AG04449 (cell line): ENCODE measurements at regions not wholly inside any gene's neighbourhood (a gene's known extent, or its start where the extent isn't known, plus 50 kb on each side); places are given as distances from the start of the nearest gene placed in this dataset.

Source experiments
- CTCF ChIA-PET: fragments of 350-600 bp; formaldehyde crosslinking; extraction: SDS; loops from one replicate; lab custom pipeline; 2021; ENCODE audit warnings: antibody characterized with exemption; lab: Yijun Ruan, JAX
- POLR2A ChIA-PET: fragments of 400-600, 350-600 bp; formaldehyde crosslinking; extraction: SDS; loops from one replicate; lab custom pipeline; 2020; ENCODE audit warnings: antibody characterized with exemption, inconsistent platforms; lab: Yijun Ruan, JAX
- DNase-seq: peaks from one replicate; pipeline ENCODE4 v3.0.0-alpha.2; 2010; ENCODE audit warnings: low read depth, low spot score
- H3K4me3 ChIP-seq: 2 replicates; pipeline ENCODE4 v1.5.1; 2011; ENCODE audit warnings: low read depth, mild to moderate bottlenecking, control low read depth, low read length
- TF ChIP-seq, protein P1 (sequence below): IDR thresholded peaks from one replicate; pipeline ENCODE4 v1.5.1; 2011; ENCODE audit warnings: mild to moderate bottlenecking, moderate library complexity, low read length, control low read depth, inconsistent platforms; ENCODE audit not compliant: insufficient read depth; ENCODE audit errors: missing control alignments

DNA sequence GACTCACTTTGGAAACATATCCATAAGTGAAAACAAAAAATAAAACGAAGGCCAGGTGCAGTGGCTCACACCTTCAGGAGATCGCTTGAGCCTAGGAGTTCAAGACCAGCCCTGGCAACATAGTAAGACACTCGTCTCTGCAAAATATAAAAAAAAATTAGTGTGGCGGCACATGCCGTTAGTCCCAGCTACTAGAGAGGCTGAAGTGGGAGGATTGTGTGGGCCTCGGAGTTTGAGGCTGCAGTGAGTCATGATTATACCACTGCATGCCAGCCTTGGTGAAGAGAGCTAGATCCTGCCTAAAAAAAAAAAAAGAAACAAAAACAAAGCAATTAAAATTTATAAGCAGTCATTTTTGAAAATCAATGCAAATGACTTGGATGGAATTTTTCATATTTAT lies 54.7 kb upstream of the NANOGP8 start:
- DNase-seq, result no peak
- no peak overlapping the region for H3K4me3 ChIP-seq
- TF ChIP-seq, protein P1, sequence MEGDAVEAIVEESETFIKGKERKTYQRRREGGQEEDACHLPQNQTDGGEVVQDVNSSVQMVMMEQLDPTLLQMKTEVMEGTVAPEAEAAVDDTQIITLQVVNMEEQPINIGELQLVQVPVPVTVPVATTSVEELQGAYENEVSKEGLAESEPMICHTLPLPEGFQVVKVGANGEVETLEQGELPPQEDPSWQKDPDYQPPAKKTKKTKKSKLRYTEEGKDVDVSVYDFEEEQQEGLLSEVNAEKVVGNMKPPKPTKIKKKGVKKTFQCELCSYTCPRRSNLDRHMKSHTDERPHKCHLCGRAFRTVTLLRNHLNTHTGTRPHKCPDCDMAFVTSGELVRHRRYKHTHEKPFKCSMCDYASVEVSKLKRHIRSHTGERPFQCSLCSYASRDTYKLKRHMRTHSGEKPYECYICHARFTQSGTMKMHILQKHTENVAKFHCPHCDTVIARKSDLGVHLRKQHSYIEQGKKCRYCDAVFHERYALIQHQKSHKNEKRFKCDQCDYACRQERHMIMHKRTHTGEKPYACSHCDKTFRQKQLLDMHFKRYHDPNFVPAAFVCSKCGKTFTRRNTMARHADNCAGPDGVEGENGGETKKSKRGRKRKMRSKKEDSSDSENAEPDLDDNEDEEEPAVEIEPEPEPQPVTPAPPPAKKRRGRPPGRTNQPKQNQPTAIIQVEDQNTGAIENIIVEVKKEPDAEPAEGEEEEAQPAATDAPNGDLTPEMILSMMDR, result no peak
- ChIA-PET POLR2A (no interaction called here), CTCF (no interaction called here)

DNA sequence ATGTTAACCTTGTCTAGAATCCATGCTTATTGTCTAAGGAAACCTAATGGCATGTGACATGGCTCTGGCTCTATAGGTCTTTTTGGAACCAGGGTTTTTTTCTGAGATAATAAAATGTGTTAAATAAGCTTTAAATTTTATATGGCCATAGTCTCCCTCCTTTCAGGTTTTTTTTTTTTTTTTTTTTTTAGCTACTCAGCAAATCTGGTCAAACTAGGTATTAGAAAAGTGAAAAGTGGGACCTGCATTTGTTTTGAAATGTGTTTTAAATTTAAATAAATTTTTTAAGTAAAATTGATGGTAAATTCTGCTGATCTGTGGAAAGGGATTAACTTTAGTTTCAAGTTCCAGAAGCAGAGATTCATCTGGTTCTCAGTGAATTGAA lies 52.1 kb upstream of the NANOGP8 start:
- ChIA-PET CTCF (interaction anchor here (1.1 to 1.9 kb wide), 2 partner anchors 306 to 308 kb away, joined by 4 to 5 read pairs; no protein-coding TSS in a partner anchor), POLR2A (no interaction called here)
- TF ChIP-seq, protein P1, result no peak

DNA sequence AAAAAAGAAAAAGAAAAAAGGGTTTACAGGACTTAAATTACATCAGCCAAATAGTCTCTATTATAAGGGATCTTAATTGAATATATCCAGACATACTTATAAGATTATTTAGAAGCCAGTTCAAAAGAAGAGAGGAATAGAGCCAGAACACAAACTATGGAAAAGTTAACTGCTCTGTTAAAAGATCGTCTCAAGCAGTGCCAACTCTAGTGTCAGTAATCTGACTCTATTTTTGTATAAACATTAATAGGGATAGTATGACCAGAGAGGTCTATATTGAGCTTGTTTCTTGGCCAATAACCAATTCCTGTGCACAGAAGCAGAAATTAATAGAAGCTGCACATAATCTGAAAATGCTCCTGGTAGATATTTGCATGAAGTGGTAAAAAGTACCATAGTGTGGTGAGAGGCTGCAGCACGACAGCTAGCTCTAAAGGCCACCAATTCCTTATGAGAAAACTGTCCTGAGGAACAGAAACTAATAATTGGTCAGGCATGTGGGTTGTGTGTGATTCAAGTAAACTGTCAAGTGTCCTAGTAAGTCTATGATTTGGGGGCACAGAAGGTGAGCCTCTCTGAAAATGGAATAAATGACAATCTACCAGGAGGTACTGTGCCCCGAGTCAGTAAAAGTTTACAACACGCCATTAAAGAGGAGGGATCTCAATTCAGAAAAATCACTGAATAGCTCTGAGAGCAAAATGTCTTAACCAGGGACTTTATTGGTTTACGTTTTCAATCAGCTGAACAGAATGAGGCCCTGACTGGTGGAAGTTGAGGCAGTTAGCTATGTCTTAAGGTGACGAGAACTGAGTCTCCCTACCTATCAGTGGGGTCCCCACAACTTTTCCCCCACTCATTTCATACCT lies 51.5 kb upstream of the NANOGP8 start:
- TF ChIP-seq, protein P1, result no peak
- H3K4me3 ChIP-seq, result no peak overlapping the region
- ChIA-PET CTCF (interaction anchor here (1.1 to 1.9 kb wide), 2 partner anchors 307 to 308 kb away, joined by 4 to 5 read pairs; no protein-coding TSS in a partner anchor), POLR2A (no interaction called here)
- no peak for DNase-seq

More for the DNA sequence above, 52.1 kb upstream of the NANOGP8 start:
- DNase-seq, result no peak
- no peak overlapping the region for H3K4me3 ChIP-seq
